BE2C (cell line): ENCODE measurements at regions not wholly inside any gene's neighbourhood (a gene's known extent, or its start where the extent isn't known, plus 50 kb on each side); places are given as distances from the start of the nearest gene placed in this dataset.

Experiments
- DNase-seq: peaks from one replicate; pipeline ENCODE4 v3.0.0-alpha.2; 2020
- H3K27me3 ChIP-seq: fragments of 250-450 bp; sonication (Bioruptor Pico); 2 replicates; pipeline ENCODE4 v1.5.1; 2020; ENCODE audit warnings: mild to moderate bottlenecking
- H3K36me3 ChIP-seq: fragments of 250-450 bp; sonication (Bioruptor Pico); 2 replicates; pipeline ENCODE4 v1.5.1; 2020; ENCODE audit warnings: mild to moderate bottlenecking
- H3K4me1 ChIP-seq: fragments of 250-450 bp; sonication (Bioruptor Pico); 2 replicates; pipeline ENCODE4 v1.5.1; 2020
- H3K4me3 ChIP-seq: 2 replicates; pipeline ENCODE4 v1.5.1; 2011; ENCODE audit warnings: low read depth, low read length
- H3K9me3 ChIP-seq: fragments of 250-450 bp; sonication (Bioruptor Pico); 2 replicates; pipeline ENCODE4 v1.5.1; 2020
- TF ChIP-seq, protein P1 (sequence below): IDR thresholded peaks from 2 replicates; pipeline ENCODE4 v1.5.1; 2012; ENCODE audit warnings: mild to moderate bottlenecking, low read depth, low read length

DNA sequence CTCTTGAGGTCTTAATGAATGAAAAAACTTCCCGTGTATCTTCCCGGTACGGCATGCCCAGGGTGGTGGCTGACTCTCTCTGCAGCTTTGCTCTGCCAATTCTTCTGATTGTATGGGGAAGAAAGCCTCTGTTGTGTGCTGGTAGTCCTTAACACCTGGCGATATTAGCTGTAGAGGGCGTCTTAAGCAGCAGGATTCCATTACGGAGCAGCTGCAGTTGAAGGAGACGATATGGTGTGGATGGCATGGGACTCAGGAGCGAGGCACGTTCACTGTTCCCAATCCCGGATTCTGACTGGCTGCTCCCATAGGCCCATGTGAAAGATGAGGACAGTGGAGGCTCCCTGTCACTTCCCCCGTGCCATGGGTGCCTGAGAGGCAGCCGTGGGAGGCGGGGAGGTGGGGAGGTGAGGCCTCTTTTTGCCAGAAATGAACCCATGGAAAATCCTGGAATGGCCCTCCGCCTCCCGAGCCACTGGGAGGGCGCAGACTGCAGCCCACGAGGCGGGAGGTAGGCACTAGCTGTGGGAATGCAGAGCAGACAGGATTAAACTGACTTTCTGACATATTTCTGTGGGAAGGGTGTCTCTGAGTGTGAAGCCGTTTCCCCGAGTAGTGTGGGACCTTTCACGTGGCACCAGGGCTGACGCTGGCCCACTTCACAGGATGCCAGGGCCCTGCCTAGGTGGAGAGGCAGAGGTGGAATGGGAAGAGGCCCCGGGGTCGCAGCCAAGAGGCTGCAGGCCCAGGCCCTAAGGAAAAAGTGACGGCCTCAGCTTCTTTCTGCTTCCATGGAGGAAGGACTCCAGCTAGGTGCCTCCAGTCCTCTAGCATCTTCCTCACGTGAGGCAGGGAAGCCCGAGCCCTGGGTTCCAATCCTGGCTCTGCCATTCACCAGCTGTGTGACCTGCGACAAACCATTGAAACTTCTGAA is 121.4 kb upstream of the CD82 start:
- Histone ChIP-seq H3K4me3 (no peak overlapping the region), H3K27me3 (no peaks in the 10 kb centered on the region), H3K9me3 (no peaks in the 10 kb centered on the region), H3K36me3 (no peaks in the 10 kb centered on the region), H3K4me1 (no peaks in the 10 kb centered on the region)
- no peak for DNase-seq
- TF ChIP-seq, protein P1, sequence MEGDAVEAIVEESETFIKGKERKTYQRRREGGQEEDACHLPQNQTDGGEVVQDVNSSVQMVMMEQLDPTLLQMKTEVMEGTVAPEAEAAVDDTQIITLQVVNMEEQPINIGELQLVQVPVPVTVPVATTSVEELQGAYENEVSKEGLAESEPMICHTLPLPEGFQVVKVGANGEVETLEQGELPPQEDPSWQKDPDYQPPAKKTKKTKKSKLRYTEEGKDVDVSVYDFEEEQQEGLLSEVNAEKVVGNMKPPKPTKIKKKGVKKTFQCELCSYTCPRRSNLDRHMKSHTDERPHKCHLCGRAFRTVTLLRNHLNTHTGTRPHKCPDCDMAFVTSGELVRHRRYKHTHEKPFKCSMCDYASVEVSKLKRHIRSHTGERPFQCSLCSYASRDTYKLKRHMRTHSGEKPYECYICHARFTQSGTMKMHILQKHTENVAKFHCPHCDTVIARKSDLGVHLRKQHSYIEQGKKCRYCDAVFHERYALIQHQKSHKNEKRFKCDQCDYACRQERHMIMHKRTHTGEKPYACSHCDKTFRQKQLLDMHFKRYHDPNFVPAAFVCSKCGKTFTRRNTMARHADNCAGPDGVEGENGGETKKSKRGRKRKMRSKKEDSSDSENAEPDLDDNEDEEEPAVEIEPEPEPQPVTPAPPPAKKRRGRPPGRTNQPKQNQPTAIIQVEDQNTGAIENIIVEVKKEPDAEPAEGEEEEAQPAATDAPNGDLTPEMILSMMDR = no peak

DNA sequence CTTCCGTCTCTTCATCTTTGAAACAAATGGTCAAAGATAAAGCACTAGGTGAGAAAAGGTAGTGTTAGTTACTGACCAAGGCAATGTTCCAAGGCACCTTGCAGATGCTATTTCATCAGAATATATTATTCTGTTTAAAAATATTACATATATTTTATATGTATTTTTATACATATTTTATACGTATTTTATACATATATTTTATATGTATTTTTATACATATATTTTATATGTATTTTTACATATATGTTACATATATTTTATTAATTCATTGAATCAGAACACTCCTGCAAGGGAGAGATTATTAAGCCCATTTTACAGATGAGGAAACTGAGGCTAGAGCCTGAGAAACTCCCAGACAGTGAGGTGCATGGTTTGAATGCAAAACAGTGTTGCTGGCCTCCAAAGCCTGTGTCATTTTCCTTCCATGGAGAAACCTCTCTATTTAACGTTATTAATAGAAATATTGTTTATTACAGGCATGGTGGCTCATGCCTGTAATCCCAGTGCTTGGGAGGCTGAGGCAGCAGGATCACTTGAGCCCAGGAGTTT is 120.6 kb upstream of the CD82 start:
- TF ChIP-seq, protein P1 = no peak
- Histone ChIP-seq H3K4me1 (no peaks in the 10 kb centered on the region), H3K4me3 (no peak overlapping the region), H3K36me3 (no peaks in the 10 kb centered on the region), H3K27me3 (no peaks in the 10 kb centered on the region), H3K9me3 (no peaks in the 10 kb centered on the region)
- no peak for DNase-seq

DNA sequence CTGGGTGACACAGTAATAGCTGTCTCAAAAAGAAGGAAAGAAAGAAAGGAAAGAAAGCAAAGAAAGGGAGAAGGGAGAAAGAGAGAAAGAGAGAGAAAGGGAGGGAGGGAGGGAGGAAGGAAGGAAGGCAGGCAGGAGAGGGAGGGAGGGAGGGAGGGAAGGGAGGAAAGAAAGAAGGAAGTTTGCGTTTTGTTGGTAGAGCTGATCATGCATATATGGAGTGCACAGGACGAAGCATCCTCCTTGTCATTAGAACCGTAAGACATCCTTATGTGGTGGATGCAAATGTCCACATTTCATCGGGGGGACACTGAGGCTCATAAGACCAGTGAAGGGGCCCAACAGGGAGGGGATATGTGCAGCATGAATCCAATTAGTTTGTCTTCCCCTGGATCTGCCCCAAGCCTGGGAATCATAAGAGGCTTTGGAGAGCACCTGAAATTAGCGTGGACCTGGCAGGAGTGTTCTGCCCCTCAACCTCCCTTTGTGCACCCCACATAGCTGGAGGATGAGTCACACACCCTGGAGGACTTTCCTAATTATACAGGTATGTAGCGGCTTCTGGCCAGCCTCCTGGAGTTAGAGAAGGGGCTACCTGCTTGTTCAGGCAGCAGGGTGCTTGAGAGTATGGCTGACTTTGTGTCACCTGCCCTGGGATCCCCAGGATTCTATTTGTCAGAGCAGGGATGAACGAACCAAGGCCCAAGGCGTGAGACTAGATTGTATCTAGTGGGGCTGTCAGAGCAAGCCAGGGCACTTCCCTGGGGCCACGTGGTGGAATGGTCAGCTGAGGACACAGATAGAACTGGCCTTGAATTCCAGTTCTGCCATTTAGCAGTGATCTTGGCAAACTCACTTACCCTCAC is 119.7 kb upstream of the CD82 start:
- Histone ChIP-seq H3K36me3 (no peaks in the 10 kb centered on the region), H3K9me3 (no peaks in the 10 kb centered on the region), H3K4me1 (no peaks in the 10 kb centered on the region), H3K27me3 (no peaks in the 10 kb centered on the region), H3K4me3 (no peak overlapping the region)
- TF ChIP-seq, protein P1 = no peak
- DNase-seq = no peak

DNA sequence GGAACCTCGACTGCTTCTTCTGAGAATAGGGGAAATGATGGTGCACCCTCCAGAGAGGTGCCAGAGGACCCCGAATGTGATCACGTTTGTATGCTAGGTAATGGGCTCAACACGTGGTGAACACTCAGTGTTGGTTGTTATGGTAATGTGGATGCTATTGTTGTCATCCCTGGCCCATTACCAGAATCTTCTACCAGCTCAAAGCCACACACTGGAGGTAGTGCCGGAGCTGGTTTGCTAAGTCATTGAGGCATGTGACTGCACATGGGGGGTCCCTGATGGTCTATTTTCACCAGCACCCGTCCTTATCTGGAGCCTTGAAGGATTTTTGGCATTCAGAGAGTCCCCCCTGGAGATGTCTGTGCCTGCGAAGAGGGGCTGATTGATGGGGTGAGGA is 119.1 kb upstream of the CD82 start:
- Histone ChIP-seq H3K4me1 (no peaks in the 10 kb centered on the region), H3K27me3 (no peaks in the 10 kb centered on the region), H3K36me3 (no peaks in the 10 kb centered on the region), H3K4me3 (no peak overlapping the region), H3K9me3 (no peaks in the 10 kb centered on the region)
- TF ChIP-seq, protein P1 = no peak
- DNase-seq = no peak

DNA sequence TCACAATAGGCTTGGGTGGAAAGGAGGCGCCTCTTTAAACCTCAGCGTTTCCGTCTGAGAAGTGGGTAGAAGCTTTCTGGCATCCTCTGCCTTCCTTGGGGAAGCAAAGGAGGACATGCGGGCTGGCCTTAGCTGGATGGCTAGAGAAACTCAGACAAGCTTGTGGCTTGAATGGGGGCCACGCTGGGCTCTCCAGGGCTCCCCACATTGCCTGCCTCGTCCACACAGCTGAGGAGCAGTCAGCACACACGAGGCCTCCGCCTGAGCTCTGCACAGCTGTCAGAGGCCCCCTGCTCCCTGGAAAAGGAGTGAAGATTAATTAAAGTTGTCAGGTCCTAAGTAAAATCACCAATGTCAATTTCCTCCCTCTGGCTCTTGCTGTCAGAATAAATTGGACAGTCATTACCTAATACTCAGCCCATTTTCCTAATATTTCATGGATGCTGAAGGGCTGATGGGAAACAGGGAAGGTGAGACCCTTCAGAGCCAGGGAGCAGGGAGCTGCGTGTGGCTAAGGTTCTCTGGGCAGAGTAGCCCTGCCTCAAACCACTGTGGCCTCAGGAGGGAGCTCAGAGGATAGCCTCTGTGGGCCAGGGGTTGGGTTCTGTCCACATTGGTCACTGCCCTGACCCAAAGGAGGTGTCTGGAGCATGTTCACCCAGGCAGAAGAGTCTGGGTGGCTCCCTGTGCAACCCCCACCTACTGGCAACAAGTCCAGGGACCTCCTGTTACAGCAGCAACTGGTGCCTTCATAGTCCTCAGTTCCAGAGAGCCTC is 118.3 kb upstream of the CD82 start:
- no peaks in the 10 kb centered on the region for H3K36me3 ChIP-seq
- no peak overlapping the region for H3K4me3 ChIP-seq
- TF ChIP-seq, protein P1 = no peak
- H3K27me3 ChIP-seq = no peaks in the 10 kb centered on the region
- DNase-seq = no peak
- H3K4me1 ChIP-seq = no peaks in the 10 kb centered on the region
- no peaks in the 10 kb centered on the region for H3K9me3 ChIP-seq
